ENCODE measurements at regions not wholly inside any gene's neighbourhood (a gene's known extent, or its start where the extent isn't known, plus 50 kb on each side); places are given as distances from the start of the nearest gene placed in this dataset.

DNA sequence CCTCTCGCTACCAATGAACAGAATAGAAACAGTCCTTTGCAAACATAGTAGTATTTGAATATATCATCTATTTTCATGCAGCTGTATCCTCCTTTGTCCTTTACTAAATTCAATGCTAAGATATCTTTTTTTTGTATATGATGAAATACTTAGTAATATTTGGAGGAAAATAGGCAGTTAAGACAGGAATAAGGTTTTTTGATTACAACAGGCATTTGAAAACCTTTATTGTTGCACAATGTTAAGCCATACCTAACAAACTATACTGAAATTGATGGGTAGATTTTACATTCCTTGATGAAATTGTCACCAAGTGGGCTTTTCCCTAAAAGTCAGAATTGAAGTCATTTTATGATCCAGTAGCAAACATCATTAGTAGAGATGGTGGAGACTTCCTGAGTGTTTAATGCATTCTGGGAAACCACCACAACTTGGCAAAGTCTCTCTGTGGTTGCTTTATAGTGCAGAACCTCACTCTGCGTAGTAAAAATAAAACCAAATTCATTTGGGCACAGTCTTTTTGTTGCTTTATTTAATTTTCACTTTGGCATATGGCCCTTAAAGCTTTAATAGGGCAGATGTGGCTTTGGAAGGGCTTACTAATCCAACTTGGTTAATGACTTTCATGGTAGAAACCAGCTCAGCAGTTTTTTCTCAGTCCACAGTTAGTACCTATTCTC, 216.0 kb downstream of the DIPK2A start:
- Histone ChIP-seq H3K27me3 (no peaks in the 10 kb centered on the region), H3K27ac (no peak overlapping the region), H3K9me3 (no peaks in the 10 kb centered on the region), H3K4me3 (no peak overlapping the region), H3K4me1 (no peaks in the 10 kb centered on the region), H3K36me3 (no peaks in the 10 kb centered on the region)
- TF ChIP-seq POLR2AphosphoS5 (IDR thresholded peaks at IDR 0.05; ENCODE audit: insufficient read depth in 1 of 2, low read depth in 1 of 2) (no peak), POLR2A (IDR thresholded peaks at IDR 0.05) (no peak)
- TF ChIP-seq, protein P1, sequence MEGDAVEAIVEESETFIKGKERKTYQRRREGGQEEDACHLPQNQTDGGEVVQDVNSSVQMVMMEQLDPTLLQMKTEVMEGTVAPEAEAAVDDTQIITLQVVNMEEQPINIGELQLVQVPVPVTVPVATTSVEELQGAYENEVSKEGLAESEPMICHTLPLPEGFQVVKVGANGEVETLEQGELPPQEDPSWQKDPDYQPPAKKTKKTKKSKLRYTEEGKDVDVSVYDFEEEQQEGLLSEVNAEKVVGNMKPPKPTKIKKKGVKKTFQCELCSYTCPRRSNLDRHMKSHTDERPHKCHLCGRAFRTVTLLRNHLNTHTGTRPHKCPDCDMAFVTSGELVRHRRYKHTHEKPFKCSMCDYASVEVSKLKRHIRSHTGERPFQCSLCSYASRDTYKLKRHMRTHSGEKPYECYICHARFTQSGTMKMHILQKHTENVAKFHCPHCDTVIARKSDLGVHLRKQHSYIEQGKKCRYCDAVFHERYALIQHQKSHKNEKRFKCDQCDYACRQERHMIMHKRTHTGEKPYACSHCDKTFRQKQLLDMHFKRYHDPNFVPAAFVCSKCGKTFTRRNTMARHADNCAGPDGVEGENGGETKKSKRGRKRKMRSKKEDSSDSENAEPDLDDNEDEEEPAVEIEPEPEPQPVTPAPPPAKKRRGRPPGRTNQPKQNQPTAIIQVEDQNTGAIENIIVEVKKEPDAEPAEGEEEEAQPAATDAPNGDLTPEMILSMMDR (IDR thresholded peaks at IDR 0.05), result no peak
- no peak for DNase-seq (ENCODE audit: extremely low spot score in 2 of 2)
- intact Hi-C loops (cut with DNase I), result no loop called here

DNA sequence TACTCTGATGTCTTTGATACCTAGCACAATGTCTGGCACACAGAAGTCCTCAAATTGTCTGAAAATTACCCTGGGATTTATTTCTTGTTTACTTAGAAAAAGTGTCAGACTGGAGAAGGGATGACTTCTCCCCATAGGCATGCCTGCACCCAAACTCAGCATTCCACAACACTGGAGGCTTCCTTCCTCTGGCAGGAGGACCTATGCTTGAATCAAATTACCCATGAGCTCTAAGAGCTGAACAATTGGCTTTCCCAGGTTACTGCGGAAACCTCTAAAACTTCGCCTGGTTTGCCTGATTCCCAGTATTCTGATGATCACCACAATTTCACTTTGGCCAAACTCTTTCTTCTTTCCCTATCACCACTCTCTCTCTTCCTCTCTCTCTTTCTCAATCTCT, 217.4 kb downstream of the DIPK2A start:
- Histone ChIP-seq H3K4me3 (no peak overlapping the region), H3K4me1 (no peaks in the 10 kb centered on the region), H3K36me3 (no peaks in the 10 kb centered on the region), H3K27ac (no peak overlapping the region), H3K27me3 (no peaks in the 10 kb centered on the region), H3K9me3 (no peaks in the 10 kb centered on the region)
- DNase-seq (ENCODE audit: extremely low spot score in 2 of 2), result no peak
- TF ChIP-seq POLR2AphosphoS5 (IDR thresholded peaks at IDR 0.05; ENCODE audit: insufficient read depth in 1 of 2, low read depth in 1 of 2), result no peak
- TF ChIP-seq, protein P1 (IDR thresholded peaks at IDR 0.05), result no peak
- no peak for TF ChIP-seq POLR2A (IDR thresholded peaks at IDR 0.05)
- intact Hi-C loops (cut with DNase I), result no loop called here

DNA sequence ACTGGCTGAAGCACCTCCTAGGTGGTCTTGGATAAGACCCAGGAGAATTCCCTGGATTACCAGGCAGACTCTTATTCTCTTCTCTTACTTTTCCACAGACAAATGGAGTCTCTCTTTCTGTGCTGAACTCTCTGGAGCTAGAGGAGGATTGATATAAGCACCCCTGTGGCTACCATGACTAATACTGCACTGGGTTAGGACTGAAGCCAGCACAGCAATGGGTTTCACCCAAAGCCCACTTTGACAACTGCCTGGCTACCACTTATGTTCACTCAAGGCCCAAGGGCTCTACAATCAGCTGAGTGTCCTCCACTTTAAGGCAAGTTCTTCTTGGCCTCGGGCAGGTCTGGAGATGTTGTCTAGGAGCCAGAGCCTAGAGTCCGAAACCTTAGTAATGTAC, 225.5 kb downstream of the DIPK2A start:
- Histone ChIP-seq H3K4me1 (no peaks in the 10 kb centered on the region), H3K36me3 (no peaks in the 10 kb centered on the region), H3K27me3 (no peaks in the 10 kb centered on the region), H3K4me3 (no peak overlapping the region), H3K27ac (no peak overlapping the region), H3K9me3 (peaks cover 3% of the 10 kb centered on the region)
- no peak for DNase-seq (ENCODE audit: extremely low spot score in 2 of 2)
- TF ChIP-seq, protein P1 (IDR thresholded peaks at IDR 0.05), result no peak
- TF ChIP-seq POLR2AphosphoS5 (IDR thresholded peaks at IDR 0.05; ENCODE audit: insufficient read depth in 1 of 2, low read depth in 1 of 2) (no peak), POLR2A (IDR thresholded peaks at IDR 0.05) (no peak)
- intact Hi-C loops (cut with DNase I), result no loop called here

DNA sequence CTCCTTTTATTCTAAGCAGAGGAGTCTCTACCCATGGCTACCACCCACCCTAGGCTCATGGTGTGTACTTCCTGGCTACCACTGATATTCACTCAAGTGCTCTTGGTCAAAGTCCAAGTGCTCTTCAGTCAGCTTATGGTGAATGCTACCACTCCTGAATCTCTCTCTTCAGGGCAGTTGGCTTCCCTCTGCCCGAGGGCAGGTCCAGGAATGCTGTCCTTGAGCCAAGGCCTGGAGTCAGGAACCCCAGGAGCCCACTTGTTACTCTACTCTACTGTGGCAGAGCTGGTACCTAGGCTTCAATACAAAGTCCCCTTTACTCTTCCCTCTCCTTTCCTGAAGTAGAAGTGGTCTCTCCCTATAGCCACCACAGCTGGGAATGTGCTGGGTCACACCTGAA, 226.0 kb downstream of the DIPK2A start:
- H3K27ac ChIP-seq, result no peak overlapping the region
- DNase-seq (ENCODE audit: extremely low spot score in 2 of 2), result no peak
- no peak overlapping the region for H3K4me3 ChIP-seq
- H3K4me1 ChIP-seq, result no peaks in the 10 kb centered on the region
- no peak for TF ChIP-seq POLR2AphosphoS5 (IDR thresholded peaks at IDR 0.05; ENCODE audit: insufficient read depth in 1 of 2, low read depth in 1 of 2)
- no peak for TF ChIP-seq POLR2A (IDR thresholded peaks at IDR 0.05)
- TF ChIP-seq, protein P1 (IDR thresholded peaks at IDR 0.05), result no peak
- H3K36me3 ChIP-seq, result no peaks in the 10 kb centered on the region
- intact Hi-C loops (cut with DNase I), result no loop called here
- no peaks in the 10 kb centered on the region for H3K27me3 ChIP-seq
- peaks cover 3% of the 10 kb centered on the region for H3K9me3 ChIP-seq

DNA sequence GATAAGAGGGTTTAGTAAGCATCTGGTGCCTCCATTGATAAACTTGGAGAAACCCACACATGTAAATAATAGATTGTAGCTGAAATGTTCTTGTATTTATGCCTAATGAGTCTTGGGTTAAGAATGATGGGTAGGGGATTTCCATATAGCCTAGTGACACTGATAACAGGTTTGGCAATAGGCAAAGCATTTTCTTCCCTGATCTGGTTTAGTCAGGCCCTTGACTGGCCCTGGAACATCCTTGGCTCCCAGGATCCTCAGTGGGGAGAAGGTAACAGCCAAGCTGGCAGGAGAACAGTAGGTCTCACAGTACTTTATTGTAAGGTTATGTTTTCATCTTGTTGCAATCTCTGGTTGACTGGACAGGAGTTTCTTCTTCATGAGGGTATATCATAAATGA, 228.4 kb downstream of the DIPK2A start:
- intact Hi-C loops (cut with DNase I), result no loop called here
- Histone ChIP-seq H3K4me3 (no peak overlapping the region), H3K9me3 (no peaks in the 10 kb centered on the region), H3K27me3 (no peaks in the 10 kb centered on the region), H3K27ac (no peak overlapping the region), H3K36me3 (no peaks in the 10 kb centered on the region), H3K4me1 (no peaks in the 10 kb centered on the region)
- TF ChIP-seq POLR2AphosphoS5 (IDR thresholded peaks at IDR 0.05; ENCODE audit: insufficient read depth in 1 of 2, low read depth in 1 of 2) (no peak), POLR2A (IDR thresholded peaks at IDR 0.05) (no peak)
- TF ChIP-seq, protein P1 (IDR thresholded peaks at IDR 0.05), result no peak
- DNase-seq (ENCODE audit: extremely low spot score in 2 of 2), result no peak
